Activated T-cell treated with anti-CD3 and anti-CD28 coated beads for 24 hours (primary cell): ENCODE measurements at regions not wholly inside any gene's neighbourhood (a gene's known extent, or its start where the extent isn't known, plus 50 kb on each side); places are given as distances from the start of the nearest gene placed in this dataset.
"Not testable (repeated sequence)": the region's sequence is repeated elsewhere in the genome, so short reads cannot be mapped to it uniquely, and the experiment has no call there.

Experiments used
- DNase-seq: peaks from one replicate; pipeline ENCODE4 v3.0.0-alpha.2; 2020; ENCODE audit warnings: low read depth

DNA sequence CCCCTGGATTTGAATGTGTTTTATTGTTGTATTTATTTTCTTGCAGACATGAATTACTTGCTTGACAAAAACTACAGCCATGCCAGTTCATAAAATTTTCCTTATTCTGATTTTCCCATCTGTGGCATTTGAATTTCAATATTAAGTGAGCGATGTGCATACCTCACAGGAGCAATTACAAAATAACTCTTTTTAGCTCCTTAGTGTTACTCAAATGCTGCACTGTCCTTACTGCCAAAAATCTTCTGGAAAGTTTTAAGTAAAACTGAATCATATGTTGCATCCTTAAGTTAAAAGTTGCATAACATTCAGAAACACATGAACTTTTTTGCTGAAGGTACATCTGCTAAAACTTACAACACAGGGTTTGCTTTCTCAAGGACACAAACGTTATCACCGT, 120.1 kb downstream of the OR4M2 start:
- not testable (repeated sequence) for DNase-seq

DNA sequence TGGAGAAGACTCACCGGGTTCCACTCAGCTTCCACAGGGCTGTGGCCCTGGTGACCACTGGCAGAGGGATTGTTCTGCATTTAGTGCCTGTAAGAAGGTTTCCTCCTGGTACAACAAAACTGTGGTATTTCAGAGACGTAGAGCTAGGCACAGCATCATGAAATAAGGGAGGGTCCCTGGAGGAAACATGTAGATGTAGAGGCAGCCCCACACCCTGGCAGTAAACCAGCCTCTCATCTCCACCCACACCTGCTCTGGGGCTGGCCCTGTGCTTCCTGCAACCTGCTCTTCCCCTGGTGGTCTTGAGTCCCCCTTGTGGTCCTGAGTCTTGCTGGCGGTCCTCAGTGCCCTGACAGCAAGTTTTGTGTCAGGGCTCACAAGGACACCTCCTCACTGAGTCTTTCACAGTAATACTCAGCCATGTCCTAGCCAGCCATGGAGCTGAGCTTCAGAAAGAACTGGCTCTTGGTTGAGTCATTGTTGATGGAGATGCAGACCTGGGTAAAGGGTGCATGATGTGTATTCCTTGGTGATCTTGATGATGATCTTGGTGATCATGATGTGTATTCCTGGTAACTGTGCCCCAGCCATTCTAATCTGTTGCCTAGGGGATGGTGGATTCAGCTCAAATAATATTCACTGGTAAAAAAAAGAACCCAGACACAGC, 121.8 kb downstream of the OR4M2 start:
- not testable (repeated sequence) for DNase-seq

DNA sequence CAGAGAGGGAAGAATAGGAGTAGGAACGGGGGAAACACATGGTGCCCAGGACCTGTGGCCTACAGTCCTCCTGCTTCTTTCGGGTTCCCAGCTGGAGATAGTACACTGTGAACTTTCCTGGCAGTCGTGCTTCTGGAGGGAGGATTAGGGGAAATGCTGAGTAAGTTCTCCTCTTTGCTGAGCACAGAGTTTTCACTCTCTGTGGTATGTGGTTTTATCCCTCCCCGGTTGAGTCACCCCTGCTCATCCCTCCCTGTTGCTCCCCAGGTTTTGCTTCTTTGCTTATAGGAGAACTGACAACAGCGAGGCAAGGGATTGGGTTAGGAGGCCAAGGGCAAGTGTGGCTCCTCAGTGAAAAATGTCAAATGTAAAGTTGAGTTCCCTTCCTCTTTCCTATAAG, 122.9 kb downstream of the OR4M2 start:
- DNase-seq = not testable (repeated sequence)

- not testable (repeated sequence) for DNase-seq
These were observed 128.8 kb downstream of the OR4M2 start for GRCh38 chr15:22209086-22209485.

DNA sequence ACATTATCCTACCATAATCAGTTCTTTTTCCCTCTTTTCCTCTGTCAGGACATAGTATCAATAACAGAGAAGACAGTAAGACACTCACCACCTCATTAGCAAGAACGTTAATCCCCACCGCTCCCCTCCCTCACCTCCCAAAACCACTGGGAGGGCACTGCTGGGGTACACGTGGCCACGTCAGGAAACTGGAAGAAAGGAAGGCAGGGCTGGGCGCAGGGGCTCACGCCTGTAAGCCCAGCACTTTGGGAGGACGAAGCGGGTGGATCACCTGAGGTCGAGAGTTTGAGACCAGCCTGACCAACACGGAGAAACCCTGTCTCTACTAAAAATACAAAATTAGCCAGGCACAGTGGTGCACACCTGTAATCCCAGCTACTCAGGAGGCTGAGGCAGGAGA, 142.3 kb downstream of the OR4M2 start:
- not testable (repeated sequence) for DNase-seq

- DNase-seq = no peak
These were observed 143.9 kb downstream of the OR4M2 start for GRCh38 chr15:22224241-22224671.

- DNase-seq = not testable (repeated sequence)
These were observed 144.6 kb downstream of the OR4M2 start for GRCh38 chr15:22224961-22225360.

DNA sequence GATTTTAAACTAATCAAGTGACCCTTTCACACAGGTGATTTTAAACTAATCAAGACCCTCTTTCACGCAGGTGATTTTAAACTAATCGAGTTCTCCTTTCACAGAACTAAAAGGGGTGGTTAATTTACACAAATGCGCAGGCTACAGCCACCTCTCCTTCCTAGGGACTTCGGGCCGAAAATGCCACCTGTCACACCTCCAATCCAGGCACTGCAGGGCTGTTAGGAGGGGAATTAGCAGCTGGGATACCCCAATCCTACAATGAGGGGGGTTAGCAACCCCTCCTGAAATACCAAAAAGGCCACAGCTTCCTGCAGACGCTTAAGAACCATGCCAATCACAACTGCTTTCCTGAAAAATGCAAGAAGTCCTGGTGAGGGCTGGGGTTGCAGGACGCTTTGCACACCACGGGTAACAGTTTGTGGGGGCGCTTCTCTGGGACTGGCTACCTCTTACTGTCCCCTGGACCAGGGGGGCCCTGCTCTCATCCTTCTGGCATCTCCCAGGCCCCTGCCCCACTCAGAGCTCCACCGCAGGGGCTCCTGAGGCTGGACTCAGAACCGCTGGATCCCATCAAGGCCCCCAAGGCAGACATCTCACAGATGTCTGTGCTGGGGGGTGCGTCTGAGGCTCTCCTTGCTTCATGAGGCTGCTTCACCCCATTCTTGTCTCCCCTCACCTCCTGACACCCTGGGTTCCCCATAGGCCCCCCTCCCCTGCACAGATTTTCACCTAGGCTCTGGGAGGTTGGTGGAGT, 145.9 kb downstream of the OR4M2 start:
- DNase-seq = no peak

DNA sequence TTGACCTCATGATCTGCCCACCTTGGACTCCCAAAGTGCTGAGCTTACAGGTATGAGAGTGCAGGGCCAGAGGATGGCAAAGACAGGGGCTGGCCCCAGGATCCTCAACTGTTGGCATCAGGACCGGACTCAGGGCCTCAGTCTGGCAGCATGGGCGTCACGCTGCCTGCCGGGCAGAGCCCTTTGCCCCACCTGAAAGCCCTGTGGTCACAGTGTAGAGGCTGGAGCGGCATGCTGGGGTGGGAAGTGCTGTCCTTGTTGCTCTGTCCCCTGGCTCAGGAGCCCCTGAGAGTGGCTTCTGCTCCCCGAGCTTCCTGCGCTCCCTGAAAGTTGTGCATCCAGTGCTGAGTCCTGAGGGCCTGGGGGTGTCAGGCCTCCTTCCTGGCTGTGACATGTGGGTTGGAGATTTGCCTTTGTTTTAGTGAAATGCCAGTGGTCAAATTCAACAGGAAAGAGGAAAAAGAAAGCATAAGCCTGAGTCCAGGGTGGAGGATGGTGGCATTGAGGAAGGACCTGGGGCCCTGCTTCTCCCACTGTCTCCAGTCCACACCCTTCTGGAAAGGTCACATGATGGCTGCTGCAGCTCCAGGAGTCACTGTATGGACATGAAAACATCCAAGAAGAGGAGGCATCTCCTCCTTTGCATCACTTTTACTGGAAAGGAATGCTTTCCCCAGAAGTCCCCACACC, 147.2 kb downstream of the OR4M2 start:
- no peak for DNase-seq

GRCh38 chr15:22228101-22228762, 147.9 kb downstream of the OR4M2 start:
- DNase-seq = no peak

- DNase-seq = no peak
These were observed 149.9 kb downstream of the OR4M2 start for GRCh38 chr15:22229990-22230819.

DNA sequence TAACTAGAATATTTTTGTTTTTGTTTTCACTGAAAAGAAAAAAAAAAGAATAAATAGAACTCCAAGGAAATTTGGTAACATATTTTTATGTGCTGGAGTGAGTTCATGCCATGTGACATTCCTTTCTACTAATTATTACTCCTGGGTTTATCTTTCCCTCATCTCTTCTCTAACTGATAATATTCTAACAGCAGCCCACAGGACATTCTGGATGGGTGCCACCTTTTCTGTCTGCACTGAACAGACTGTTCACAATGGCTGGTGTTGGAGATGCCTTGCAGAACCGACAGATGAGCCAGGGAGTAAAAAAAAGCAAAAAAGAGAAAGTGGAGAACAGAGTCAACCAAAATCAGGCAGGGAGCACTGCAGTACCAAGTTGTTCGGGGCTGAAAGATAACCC, 151.3 kb downstream of the OR4M2 start:
- DNase-seq = no peak

DNA sequence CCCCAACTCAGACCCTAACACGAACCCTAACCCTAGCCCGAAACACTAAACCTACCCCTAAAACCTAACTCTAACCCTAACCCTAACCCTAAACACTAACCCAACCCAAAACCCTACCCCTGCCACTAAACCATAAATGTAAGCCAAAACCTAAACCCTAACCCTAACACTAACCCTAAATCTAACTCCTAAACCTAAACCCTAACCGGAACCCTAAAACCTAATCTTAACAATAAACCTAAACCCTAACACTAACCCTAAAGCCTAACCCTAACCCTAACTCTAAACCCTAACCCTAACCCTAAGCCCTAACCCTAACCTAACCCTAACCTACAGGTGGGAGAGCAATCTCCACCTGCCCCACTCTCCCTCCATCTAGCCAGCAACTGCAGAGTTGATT, 152.3 kb downstream of the OR4M2 start:
- no peak for DNase-seq

DNA sequence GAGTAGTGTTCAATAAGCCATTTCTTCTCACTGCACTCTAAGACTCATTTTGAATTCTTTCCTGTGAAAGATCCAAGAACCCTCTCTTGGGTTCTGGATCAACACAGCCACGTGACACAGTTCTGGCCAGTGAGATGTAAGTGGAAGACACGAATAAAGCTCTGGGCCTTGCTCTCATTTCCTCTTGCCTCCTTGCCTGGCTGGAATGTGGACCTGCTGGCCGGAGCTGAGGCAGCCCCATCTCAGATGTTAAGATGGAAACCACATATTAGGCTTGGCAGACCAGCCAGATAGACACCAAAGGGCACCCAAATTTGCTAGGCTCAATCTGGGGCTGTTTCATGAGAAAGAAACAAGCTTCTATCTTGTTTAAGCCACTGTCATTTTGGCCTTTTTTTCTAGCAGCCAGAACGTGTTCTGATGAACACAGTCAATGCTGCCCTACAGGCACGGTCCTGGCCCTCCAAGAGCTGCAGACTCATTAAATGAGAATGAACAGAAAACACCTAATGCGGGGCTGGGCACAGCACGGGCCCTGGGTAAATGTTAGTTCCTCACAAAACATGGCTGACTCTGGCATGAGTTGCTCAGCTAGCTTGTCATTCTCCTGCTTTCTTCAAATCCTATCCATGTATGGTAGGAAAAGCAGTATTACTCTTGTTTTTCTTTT, 155.1 kb downstream of the OR4M2 start:
- not testable (repeated sequence) for DNase-seq

- no peak for DNase-seq
These were observed 156.1 kb downstream of the OR4M2 start for GRCh38 chr15:22236469-22236868.

GRCh38 chr15:22237891-22238275, 157.6 kb downstream of the OR4M2 start:
- DNase-seq = no peak

DNA sequence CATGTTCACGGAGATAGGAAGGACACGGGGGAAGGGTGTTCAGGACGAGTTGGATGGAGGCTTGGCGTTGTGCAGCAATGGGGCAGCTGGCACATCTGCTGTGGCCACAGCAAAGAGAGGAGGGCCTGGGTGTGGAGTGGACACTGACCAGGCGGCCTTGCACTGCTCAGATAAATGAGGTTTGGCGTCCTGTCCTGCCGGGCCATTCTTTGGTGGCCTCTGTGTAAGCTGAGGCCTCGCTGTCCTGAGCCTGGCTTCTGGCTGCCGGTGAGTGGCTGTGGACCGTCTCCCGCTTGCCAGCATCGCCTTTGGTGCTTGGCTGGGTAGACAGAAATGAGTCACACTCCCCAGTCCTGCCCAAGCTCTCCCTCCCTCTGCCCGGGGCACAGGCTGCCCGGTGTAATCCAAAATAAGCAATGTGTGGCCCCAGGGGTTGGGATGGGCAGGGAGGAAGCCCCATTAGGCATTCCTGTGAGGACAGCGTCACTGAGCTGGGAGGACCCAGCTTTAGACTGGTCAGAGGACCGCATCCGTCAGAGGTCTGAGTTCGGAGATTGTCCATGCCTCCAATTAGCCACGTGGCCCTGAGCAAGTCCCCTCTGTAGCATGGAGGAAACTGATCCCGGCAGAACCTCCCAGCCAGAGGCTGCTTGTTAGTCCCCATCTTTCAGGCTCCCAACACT, 158.1 kb downstream of the OR4M2 start:
- not testable (repeated sequence) for DNase-seq

- not testable (repeated sequence) for DNase-seq
These were observed 158.9 kb downstream of the OR4M2 start for GRCh38 chr15:22238959-22239805.

DNA sequence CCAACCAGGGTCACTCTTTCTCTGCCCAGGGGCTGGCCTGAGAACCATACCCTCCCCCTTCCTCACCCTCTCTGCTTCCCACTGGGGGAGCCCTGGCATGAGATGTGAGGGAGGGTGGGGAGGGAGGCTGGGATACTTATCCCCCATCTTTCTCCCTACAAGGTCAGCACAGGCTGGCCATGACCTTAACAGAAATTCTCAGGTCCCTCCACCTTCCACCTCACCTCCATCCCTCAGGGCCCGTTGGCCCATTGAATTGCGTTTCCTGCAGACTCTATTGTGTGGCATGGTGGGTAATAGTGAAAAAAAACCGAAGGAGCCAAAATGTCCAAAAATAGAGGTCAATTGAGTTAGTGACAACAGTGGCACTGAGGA, 159.5 kb downstream of the OR4M2 start:
- no peak for DNase-seq

DNA sequence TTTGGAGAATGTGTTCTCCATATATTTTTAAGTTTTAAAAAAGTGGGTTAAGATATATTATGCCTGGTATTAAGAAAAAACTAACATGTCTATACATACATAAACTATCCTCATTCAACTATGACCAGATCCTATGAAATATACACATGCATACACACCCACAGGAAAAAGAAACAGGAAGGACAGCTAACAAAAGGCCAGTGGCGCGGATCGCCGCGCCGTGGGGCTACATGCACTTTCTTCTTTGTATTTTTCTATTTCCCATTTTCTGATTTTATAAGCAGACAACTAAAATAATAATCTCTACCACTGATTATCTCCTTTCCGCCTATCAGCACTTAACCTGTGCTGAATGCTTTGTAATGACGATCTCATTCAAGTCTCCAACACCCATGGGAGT, 160.1 kb downstream of the OR4M2 start:
- DNase-seq = no peak
